Natural killer cell treated with Interleukin-12 subunit alpha and Interleukin-12 subunit beta and Interleukin-15 and Interleukin-18, amount 100 ng/mL, for 72 hours (primary cell): ENCODE measurements at regions not wholly inside any gene's neighbourhood (a gene's known extent, or its start where the extent isn't known, plus 50 kb on each side); places are given as distances from the start of the nearest gene placed in this dataset.

Source experiments
- ATAC-seq, 2 donors: fragments of 150-1000 bp; cut with Tn5 transposase in 1 of 2; sonication (Bioruptor Pico), chemical (Tn5 transposase) in 1 of 2; 2 replicates each; pipeline ENCODE4 v1.10.0; 2021
- DNase-seq: peaks from one replicate; pipeline ENCODE4 v3.0.0; 2022; ENCODE audit warnings: low spot score
- H3K27ac Mint-ChIP-seq, 2 donors: 1 replicate in 1 of 2; 2 replicates in 1 of 2; pipeline ENCODE4 v1.8.0; 2022; ENCODE audit warnings: mixed read lengths in 2 of 2, mild to moderate bottlenecking in 1 of 2, moderate library complexity in 1 of 2
- H3K27me3 Mint-ChIP-seq, 2 donors: 1 replicate in 1 of 2; 2 replicates in 1 of 2; pipeline ENCODE4 v1.8.0; 2022; ENCODE audit warnings: mixed read lengths in 2 of 2
- H3K36me3 Mint-ChIP-seq: one replicate; pipeline ENCODE4 v1.8.0; 2022; ENCODE audit warnings: mixed read lengths
- H3K4me1 Mint-ChIP-seq, 2 donors: 1 replicate in 1 of 2; 2 replicates in 1 of 2; pipeline ENCODE4 v1.8.0; 2022; ENCODE audit warnings: low read depth in 2 of 2, mixed read lengths in 2 of 2, mild to moderate bottlenecking in 1 of 2
- H3K4me3 Mint-ChIP-seq: one replicate; pipeline ENCODE4 v1.8.0; 2022; ENCODE audit warnings: mixed read lengths
- H3K9me3 Mint-ChIP-seq: 2 replicates; pipeline ENCODE4 v1.8.0; 2022; ENCODE audit warnings: mixed read lengths

GRCh38 chr13:50519866-50520265 is 323.6 kb downstream of the DLEU7 start:
- Mint-ChIP-seq H3K27me3 (no peaks in the 10 kb centered on the region), H3K36me3 (no peaks in the 10 kb centered on the region), H3K27ac (no peak overlapping the region), H3K4me1 (peaks cover 6 to 10% of the 10 kb centered on the region in 2 donors), H3K9me3 (no peaks in the 10 kb centered on the region), H3K4me3 (no peak overlapping the region)
- no peak for DNase-seq
- ATAC-seq = peak in 1 of 2 donors; percentile 28

DNA sequence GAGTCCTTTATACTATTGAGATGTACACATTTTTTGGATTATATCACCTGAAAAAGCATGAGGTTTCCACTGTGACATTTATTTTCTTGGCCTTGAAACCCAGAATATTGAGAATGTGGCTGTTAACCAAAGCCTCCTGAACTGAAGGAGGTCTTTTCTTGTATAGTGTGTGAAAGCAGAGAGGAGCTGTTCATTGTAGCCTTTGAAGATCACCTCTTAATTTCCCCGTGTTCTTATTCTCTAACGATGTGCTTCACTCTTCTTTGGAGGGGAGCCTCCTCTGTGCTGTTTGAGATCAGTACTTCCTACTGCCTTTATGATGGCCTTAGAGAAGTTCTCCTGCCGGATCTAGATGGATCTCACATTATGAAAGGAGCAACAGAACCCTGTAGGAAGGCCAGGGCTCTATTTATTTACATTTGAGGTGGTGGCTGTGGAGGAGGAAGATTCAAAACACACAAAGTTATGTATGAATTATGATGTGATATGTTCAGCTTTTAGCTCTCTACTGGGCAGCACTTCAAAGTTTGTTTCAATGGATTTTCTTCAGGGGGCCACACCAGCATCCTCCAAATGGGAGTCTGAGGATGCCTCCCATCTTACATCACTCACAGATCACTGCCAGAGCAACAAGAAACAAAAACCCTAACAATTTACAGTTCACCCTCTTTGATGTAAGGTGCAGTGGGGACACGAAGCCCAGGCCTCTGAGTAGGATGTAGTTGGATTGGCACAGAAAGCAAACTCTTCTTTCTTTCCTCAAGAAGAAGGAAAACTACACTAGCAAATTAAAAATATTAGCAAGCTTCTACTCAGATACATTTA is 322.3 kb downstream of the DLEU7 start:
- peaks cover 6 to 11% of the 10 kb centered on the region in 2 donors for H3K4me1 Mint-ChIP-seq
- no peak overlapping the region for H3K27ac Mint-ChIP-seq
- H3K36me3 Mint-ChIP-seq = no peaks in the 10 kb centered on the region
- H3K9me3 Mint-ChIP-seq = no peaks in the 10 kb centered on the region
- DNase-seq (no peak), ATAC-seq (no peak)
- no peak overlapping the region for H3K4me3 Mint-ChIP-seq
- peaks cover 0 to 4% of the 10 kb centered on the region in 2 donors for H3K27me3 Mint-ChIP-seq

DNA sequence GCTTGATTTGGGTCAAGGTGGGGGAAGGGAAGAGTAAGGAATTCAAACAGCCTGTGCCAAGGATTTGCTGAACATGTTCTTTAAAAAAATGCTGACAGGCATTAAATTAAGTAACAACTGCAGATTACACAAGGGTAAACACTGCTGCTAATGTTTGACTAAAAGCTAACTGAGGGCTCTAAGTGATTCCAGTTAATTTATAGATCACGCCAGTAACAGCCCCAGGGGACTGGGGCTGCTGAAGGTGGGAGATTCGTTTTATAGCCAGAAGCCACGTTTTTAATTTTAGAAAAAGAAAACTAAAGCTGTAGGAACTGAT is 321.7 kb downstream of the DLEU7 start:
- no peak overlapping the region for H3K27ac Mint-ChIP-seq

DNA sequence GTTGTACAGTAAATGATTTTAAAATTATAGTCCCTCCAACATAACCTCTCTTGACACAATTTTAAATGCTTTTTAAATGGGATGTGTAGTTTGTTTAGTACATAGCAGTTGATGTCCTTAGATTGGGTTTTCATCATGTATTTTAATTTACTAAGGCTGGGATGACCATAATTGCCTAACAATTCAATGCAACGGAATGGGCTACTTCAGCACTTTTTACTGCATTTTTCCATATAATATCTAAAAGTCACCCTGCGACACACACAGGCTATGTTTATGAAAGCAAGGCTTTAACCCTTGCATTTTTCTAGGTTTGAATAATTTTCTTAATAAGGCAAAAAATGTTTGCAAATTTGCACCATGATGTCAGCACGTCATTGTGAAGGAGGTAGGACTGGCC is 321.0 kb downstream of the DLEU7 start:
- no peak for DNase-seq
- Mint-ChIP-seq H3K4me1 (peaks cover 9 to 18% of the 10 kb centered on the region in 2 donors), H3K36me3 (no peaks in the 10 kb centered on the region), H3K9me3 (no peaks in the 10 kb centered on the region), H3K4me3 (no peak overlapping the region), H3K27ac (no peak overlapping the region), H3K27me3 (peaks cover 0 to 7% of the 10 kb centered on the region in 2 donors)
- no peak for ATAC-seq

More for the DNA sequence above, 321.7 kb downstream of the DLEU7 start:
- Mint-ChIP-seq H3K4me3 (no peak overlapping the region), H3K4me1 (peaks cover 6 to 14% of the 10 kb centered on the region in 2 donors), H3K27me3 (peaks cover 0 to 7% of the 10 kb centered on the region in 2 donors), H3K9me3 (no peaks in the 10 kb centered on the region), H3K36me3 (no peaks in the 10 kb centered on the region)
- ATAC-seq (no peak), DNase-seq (no peak)

- DNase-seq = no peak
- Mint-ChIP-seq H3K4me1 (peaks cover 18 to 26% of the 10 kb centered on the region in 2 donors), H3K27me3 (peaks cover 0 to 7% of the 10 kb centered on the region in 2 donors), H3K4me3 (no peak overlapping the region), H3K36me3 (no peaks in the 10 kb centered on the region), H3K9me3 (no peaks in the 10 kb centered on the region), H3K27ac (no peak overlapping the region)
- ATAC-seq = peak in 1 of 2 donors; percentile 50
Observed at GRCh38 chr13:50523307-50523706, 320.2 kb downstream of the DLEU7 start.

DNA sequence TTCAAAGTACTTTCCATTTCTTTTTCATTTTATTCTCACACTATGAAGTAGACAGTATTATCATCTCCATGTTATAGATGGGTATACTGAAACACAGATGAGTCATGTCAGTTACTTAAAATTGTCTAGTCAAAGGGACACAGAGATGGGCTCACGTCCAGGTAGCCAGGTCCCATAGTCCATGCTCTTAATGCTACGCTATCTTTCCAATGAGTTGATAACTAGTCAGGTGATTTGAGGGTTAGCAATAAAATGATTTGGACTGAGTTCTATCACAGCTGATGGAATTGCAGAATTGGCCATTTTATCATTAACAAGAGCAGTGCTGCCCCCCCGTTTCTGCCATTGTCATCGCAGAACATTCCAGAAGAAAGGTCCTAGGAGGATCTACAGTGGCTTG is 318.9 kb downstream of the DLEU7 start:
- no peak overlapping the region for H3K4me3 Mint-ChIP-seq
- H3K9me3 Mint-ChIP-seq = no peaks in the 10 kb centered on the region
- no peaks in the 10 kb centered on the region for H3K36me3 Mint-ChIP-seq
- no peak for DNase-seq
- no peak for ATAC-seq
- H3K27ac Mint-ChIP-seq = peak overlapping the region in 1 of 2 donors; percentile 12
- H3K4me1 Mint-ChIP-seq = peaks cover 30 to 37% of the 10 kb centered on the region in 2 donors
- H3K27me3 Mint-ChIP-seq = peaks cover 0 to 9% of the 10 kb centered on the region in 2 donors

GRCh38 chr13:50526661-50527071 is 316.8 kb downstream of the DLEU7 start:
- DNase-seq (no peak), ATAC-seq (no peak)
- Mint-ChIP-seq H3K27me3 (peaks cover 0 to 9% of the 10 kb centered on the region in 2 donors), H3K4me1 (peaks cover 28 to 33% of the 10 kb centered on the region in 2 donors), H3K36me3 (no peaks in the 10 kb centered on the region), H3K27ac (no peak overlapping the region), H3K4me3 (no peak overlapping the region), H3K9me3 (no peaks in the 10 kb centered on the region)

DNA sequence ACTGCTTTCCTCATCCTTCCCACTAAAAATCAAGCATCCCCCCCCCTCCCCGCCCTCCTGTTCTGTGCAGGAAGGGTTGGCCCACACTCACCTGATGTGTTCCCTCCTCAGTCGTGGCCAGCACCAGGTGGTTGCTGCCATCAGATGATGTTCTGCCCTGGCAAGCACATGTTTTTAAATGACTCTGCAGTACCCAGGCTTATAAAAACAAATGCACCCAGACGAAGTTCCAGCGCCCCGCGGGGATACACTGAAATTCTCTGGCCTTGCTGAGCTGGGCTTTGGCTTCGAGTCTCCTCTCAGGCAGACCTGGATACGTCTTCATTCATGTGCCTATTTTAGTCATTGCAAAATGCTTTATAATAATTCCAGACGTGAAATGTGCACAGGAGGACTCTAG is 316.3 kb downstream of the DLEU7 start:
- no peaks in the 10 kb centered on the region for H3K36me3 Mint-ChIP-seq
- H3K27me3 Mint-ChIP-seq = peaks cover 0 to 9% of the 10 kb centered on the region in 2 donors
- DNase-seq (no peak), ATAC-seq (no peak)
- peaks cover 33 to 36% of the 10 kb centered on the region in 2 donors for H3K4me1 Mint-ChIP-seq
- peak overlapping the region in 1 of 2 donors; percentile 73 for H3K27ac Mint-ChIP-seq
- H3K9me3 Mint-ChIP-seq = no peaks in the 10 kb centered on the region
- no peak overlapping the region for H3K4me3 Mint-ChIP-seq

DNA sequence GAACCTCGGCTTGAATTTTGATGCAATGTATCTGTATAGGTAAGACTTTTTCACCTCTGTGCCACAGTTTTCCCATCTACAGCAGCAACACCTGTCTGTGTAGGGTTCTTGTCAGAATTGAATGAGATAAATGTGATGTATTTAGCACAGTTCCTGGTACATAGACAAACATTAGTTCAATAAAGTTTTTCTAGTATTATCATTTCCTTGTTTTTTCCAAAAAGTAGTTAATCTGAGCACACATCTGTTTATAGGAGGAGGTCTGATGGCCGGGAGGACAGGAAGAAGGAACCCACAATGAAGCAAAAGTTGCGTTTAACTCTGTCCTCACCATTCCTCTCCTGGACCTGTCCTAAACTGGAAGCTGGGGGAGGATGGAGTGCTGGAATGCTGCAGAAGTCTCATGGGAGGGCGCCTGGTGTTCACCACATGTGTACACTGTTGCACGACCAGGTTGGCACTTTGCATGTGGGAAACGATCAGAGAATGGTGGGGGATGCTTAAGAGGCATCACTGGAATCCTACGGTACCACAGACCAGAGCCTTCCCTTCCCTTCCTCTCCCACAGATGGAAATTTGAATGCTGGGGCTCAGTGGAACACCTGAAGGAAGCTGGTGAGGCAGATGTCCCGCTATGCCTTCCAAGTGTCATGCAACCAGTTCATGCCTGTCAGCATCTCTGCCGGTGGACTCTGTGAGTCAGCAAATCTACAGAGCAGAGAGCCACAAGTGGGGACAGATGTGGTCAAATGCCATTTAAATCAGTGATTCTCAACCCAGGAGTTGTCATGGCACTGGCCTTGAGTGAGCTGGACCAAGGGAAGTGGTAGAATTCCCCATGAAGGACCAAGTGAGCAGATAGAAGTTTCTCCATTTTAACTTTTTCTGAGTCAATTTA is 315.6 kb downstream of the DLEU7 start:
- peak; percentile 60 for DNase-seq
- Mint-ChIP-seq H3K27ac (peak overlapping the region; percentile 43 to 73), H3K4me1 (peaks cover 33 to 38% of the 10 kb centered on the region in 2 donors), H3K36me3 (no peaks in the 10 kb centered on the region), H3K27me3 (peaks cover 0 to 9% of the 10 kb centered on the region in 2 donors), H3K9me3 (no peaks in the 10 kb centered on the region), H3K4me3 (peak overlapping the region; percentile 50)
- peak in 1 of 2 donors; percentile 39 for ATAC-seq

DNA sequence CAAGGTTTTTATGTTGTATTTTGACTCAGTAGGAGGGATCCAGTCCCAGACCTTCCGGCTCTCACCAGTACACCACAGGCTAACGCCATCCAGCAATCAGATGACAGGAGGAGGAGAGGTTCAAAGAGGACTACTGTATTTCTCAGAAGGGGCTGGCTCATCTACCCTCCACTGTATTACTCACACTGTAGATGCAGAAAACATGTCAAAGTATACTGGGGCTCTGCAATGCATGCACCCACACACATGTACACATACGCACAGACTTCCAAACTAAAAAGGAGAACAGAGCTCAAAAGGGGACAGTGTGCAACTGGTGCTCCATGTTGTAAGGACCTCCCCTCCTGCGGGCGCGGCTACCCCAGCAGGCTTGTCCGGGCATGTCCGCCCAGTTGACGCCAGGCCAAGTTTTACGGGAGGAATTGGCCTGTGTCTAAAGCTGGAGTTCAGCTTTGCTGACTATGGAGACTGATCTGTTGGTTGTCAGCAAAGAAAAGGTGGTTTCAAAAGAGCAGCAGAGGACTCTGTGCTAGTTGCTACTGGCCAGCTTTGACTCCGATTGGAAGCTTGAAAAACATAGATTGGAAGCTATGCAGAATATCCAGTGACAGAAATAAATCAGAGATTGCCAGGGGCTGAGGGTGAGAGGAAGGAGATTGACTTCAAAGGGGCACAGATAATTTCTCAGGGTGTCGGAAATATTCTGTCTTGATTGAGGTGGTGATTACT is 314.2 kb downstream of the DLEU7 start:
- H3K4me1 Mint-ChIP-seq = peaks cover 33 to 38% of the 10 kb centered on the region in 2 donors
- ATAC-seq (peak; percentile 93 to 95), DNase-seq (no peak)
- peak overlapping the region; percentile 50 for H3K4me3 Mint-ChIP-seq
- H3K27ac Mint-ChIP-seq = peak overlapping the region; percentile 69 to 86
- H3K9me3 Mint-ChIP-seq = peaks cover 4% of the 10 kb centered on the region
- H3K27me3 Mint-ChIP-seq = peaks cover 0 to 9% of the 10 kb centered on the region in 2 donors
- H3K36me3 Mint-ChIP-seq = peaks cover 5% of the 10 kb centered on the region

DNA sequence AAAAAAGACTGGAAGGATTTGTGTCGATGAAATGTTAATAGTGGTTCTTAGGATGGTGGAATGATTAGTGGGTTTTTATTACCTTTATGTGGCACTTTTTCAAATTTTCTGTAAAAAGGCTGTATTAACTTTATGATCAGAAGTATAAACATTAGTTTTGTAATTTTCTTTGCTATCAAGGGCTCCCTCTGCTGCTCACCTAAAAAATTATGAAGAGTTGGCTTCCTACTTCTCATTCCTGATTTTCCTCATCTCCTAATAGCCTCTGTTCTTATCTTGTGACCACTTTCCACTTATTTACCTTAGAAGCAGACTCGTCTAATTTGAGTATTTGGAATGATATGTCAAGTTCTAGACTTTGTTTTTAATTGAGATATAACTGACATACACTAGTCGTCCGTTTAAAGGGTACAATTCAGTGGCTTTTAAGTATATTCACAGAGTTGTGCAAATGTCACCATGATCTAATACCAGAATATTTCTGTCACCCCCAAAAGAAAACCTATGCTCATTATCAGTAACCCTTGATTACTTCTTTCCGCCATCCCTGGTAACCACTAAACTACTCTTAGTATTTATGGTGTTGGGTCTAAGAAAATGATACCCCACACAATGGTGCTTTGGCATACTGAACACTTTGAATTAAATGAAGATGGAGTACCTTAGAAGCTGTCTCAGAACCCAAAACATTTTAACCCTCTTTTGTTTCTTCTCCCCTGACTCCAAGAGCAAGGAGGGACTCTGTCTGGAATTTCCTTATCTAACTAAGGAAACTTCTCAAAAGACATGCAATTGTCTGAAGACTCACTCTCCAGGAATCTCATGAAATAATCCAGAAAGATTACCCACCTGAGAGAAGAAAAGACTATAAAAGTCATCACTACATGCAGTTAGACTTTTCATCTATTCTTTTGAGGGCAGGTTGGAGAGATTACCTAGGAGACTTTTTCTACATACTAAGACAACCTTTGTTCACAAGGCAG is 311.3 kb downstream of the DLEU7 start:
- Mint-ChIP-seq H3K4me1 (peaks cover 36 to 40% of the 10 kb centered on the region in 2 donors), H3K4me3 (no peak overlapping the region), H3K27ac (peak overlapping the region in 1 of 2 donors; percentile 12), H3K36me3 (peaks cover 26% of the 10 kb centered on the region), H3K9me3 (peaks cover 15% of the 10 kb centered on the region), H3K27me3 (peaks cover 0 to 2% of the 10 kb centered on the region in 2 donors)
- ATAC-seq (no peak), DNase-seq (no peak)

GRCh38 chr13:50535050-50535449 is 308.4 kb downstream of the DLEU7 start:
- Mint-ChIP-seq H3K4me3 (no peak overlapping the region), H3K36me3 (peaks cover 40% of the 10 kb centered on the region), H3K27ac (no peak overlapping the region), H3K4me1 (peaks cover 13 to 14% of the 10 kb centered on the region in 2 donors), H3K27me3 (no peaks in the 10 kb centered on the region), H3K9me3 (peaks cover 15% of the 10 kb centered on the region)
- ATAC-seq (no peak), DNase-seq (no peak)
